Suppressor macrophage treated with lipopolysaccharide for 4 hours (primary cell): ENCODE measurements at regions not wholly inside any gene's neighbourhood (a gene's known extent, or its start where the extent isn't known, plus 50 kb on each side); places are given as distances from the start of the nearest gene placed in this dataset.
"Not testable (repeated sequence)": the region's sequence is repeated elsewhere in the genome, so short reads cannot be mapped to it uniquely, and the experiment has no call there.

Experiments
- DNase-seq: peaks from one replicate; pipeline ENCODE4 v3.0.0-alpha.2; 2020

- no peak for DNase-seq
Observed at GRCh38 chr3:34844323-34844620, 795.1 kb upstream of the ARPP21 start.

- DNase-seq: no peak
Observed at GRCh38 chr3:34851137-34851536, 788.2 kb upstream of the ARPP21 start.

- DNase-seq: no peak
Observed at GRCh38 chr3:34852844-34853439, 786.4 kb upstream of the ARPP21 start.

- DNase-seq: no peak
Observed at GRCh38 chr3:34856081-34856947, 783.0 kb upstream of the ARPP21 start.

GRCh38 chr3:34858067-34858660, 781.2 kb upstream of the ARPP21 start:
- DNase-seq: no peak

GRCh38 chr3:34859746-34860145, 779.6 kb upstream of the ARPP21 start:
- no peak for DNase-seq

- no peak for DNase-seq
Observed at GRCh38 chr3:34862456-34862855, 776.9 kb upstream of the ARPP21 start.

GRCh38 chr3:34863485-34863884, 775.8 kb upstream of the ARPP21 start:
- no peak for DNase-seq

GRCh38 chr3:34864011-34864410, 775.3 kb upstream of the ARPP21 start:
- no peak for DNase-seq

- DNase-seq: no peak
Observed at GRCh38 chr3:34865346-34865745, 774.0 kb upstream of the ARPP21 start.

- DNase-seq: no peak
Observed at GRCh38 chr3:34868935-34869334, 770.4 kb upstream of the ARPP21 start.

GRCh38 chr3:34869696-34870095, 769.6 kb upstream of the ARPP21 start:
- no peak for DNase-seq

GRCh38 chr3:34872406-34872805, 766.9 kb upstream of the ARPP21 start:
- no peak for DNase-seq

- no peak for DNase-seq
Observed at GRCh38 chr3:34876997-34877396, 762.3 kb upstream of the ARPP21 start.

GRCh38 chr3:34878488-34878887, 760.8 kb upstream of the ARPP21 start:
- no peak for DNase-seq

GRCh38 chr3:34881026-34881425, 758.3 kb upstream of the ARPP21 start:
- DNase-seq: no peak

GRCh38 chr3:34882764-34883163, 756.6 kb upstream of the ARPP21 start:
- no peak for DNase-seq

- no peak for DNase-seq
Observed at GRCh38 chr3:34884007-34884406, 755.3 kb upstream of the ARPP21 start.

- no peak for DNase-seq
Observed at GRCh38 chr3:34886443-34886842, 752.9 kb upstream of the ARPP21 start.

- DNase-seq: no peak
Observed at GRCh38 chr3:34889641-34890040, 749.7 kb upstream of the ARPP21 start.

- no peak for DNase-seq
Observed at GRCh38 chr3:34890247-34890646, 749.1 kb upstream of the ARPP21 start.

- DNase-seq: no peak
Observed at GRCh38 chr3:34891941-34892340, 747.4 kb upstream of the ARPP21 start.

GRCh38 chr3:34895841-34896240, 743.5 kb upstream of the ARPP21 start:
- no peak for DNase-seq

- not testable (repeated sequence) for DNase-seq
Observed at GRCh38 chr3:34909679-34910078, 729.6 kb upstream of the ARPP21 start.
